ENCODE measurements at regions not wholly inside any gene's neighbourhood (a gene's known extent, or its start where the extent isn't known, plus 50 kb on each side); places are given as distances from the start of the nearest gene placed in this dataset.

DNA sequence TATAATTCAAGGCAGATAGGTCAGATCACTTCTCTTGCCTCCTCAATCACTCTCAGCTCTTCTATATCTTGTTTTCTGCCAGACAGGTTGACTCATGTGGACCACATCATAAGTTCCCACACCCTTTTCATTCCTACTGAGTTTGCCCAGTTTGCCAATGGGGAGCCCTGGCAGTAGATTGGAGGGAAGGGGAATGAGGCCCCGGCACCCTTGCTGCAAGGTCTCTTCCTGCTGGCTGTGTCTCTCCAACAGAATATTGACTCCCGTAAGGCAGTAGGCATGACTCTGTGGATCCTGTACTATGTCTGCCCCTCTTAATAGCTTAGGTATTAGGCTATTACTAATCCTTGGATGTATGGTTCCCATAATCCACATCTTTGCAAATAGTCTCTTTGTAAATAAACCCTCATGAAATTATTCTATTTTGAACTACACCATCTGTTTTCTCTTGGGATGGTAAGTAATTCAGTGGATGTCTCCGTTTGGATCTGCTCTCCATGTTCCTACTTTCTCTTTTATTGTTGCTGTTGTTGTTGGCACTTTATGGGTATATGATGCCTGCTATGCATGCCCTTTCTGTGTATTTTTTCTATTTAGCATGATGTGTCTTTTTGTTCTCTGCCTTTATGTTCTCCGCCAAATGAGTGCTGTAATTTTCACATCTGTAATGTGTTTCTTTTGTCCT, 65.5 kb upstream of the DCBLD2 start:
- in situ Hi-C loops (cut with HindIII; ENCODE audit: low sequenced_read_pairs): no loop called here
- DNase-seq (ENCODE audit: low spot score): no peak

DNA sequence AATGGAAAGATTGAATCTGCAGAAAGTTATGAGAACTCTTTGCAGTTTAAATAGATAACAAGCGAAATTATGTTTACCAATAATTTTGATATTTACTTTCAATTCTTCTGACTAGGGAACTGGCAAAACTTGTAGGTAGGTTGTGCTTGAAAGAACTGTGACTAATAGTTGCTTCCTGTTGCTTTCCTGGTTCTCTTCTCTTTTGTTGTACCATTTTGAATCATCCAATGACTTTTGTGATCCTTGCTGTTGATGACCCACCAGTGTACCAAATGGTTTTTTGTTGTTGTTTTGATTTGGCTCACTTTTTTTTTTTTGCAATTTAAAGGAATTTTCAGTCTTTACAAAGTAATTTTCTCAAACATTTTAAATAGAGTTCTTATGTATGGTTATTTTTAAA, 64.9 kb upstream of the DCBLD2 start:
- in situ Hi-C loops (cut with HindIII; ENCODE audit: low sequenced_read_pairs): no loop called here

DNA sequence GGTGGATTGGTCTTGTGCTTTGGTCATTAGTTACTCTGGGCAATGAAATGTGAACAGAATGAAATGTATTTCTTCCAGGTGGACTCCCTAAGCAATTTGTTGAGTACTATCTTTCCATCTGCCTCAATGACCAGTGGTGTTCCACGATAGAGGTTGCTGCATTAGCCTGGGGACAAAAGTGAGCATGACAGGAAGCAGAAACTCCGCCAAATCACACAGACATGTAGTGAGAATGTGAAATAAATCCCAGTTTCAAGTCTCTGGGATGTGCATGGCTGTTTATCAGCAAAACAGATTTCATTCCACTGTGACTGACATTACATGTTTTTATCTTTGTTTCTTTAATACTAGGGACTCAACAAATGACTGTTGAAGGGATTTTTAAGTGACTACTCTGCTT, 63.3 kb upstream of the DCBLD2 start:
- in situ Hi-C loops (cut with HindIII; ENCODE audit: low sequenced_read_pairs): no loop called here
- no peak for DNase-seq (ENCODE audit: low spot score)

More for the DNA sequence above, 64.9 kb upstream of the DCBLD2 start:
- DNase-seq (ENCODE audit: low spot score): no peak

DNA sequence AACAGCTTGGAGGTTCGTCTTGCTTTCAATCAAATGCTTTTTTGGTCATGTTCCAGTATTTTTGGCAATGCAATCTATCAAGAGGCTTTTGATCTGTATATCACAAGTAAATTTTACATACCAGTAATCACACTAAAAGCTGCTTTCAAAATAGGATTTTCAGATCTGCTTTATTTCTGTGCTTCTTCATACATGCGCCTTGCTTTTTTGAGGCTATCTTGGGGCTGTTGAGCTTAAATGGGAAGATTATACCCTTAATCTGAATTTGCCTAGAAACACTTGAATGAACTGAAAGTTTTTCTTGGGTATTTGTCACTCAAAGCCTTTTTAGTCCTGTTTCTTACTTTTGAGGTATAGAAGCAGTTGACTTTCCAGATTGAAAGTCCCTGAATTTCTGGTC, 62.1 kb upstream of the DCBLD2 start:
- no peak for DNase-seq (ENCODE audit: low spot score)
- in situ Hi-C loops (cut with HindIII; ENCODE audit: low sequenced_read_pairs): no loop called here

DNA sequence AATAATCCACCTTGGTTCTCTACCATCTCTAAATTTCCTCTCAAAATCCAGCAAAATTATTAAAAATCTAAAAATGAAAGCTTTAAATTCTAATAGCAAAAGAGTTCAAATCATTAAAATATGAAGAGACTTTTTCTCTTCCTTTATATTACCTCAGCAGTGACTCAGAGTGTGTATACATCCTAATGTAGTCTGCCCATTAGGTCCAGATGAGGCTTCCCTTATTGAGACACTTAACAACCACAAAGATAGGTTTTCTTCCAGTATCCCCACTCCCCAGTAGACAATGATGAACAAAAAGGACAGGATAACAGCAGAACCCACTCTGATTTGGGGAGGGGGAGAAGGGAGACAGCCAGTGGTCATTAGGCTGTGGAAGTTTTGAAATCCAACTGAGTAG, 61.5 kb upstream of the DCBLD2 start:
- DNase-seq (ENCODE audit: low spot score): no peak
- in situ Hi-C loops (cut with HindIII; ENCODE audit: low sequenced_read_pairs): no loop called here

DNA sequence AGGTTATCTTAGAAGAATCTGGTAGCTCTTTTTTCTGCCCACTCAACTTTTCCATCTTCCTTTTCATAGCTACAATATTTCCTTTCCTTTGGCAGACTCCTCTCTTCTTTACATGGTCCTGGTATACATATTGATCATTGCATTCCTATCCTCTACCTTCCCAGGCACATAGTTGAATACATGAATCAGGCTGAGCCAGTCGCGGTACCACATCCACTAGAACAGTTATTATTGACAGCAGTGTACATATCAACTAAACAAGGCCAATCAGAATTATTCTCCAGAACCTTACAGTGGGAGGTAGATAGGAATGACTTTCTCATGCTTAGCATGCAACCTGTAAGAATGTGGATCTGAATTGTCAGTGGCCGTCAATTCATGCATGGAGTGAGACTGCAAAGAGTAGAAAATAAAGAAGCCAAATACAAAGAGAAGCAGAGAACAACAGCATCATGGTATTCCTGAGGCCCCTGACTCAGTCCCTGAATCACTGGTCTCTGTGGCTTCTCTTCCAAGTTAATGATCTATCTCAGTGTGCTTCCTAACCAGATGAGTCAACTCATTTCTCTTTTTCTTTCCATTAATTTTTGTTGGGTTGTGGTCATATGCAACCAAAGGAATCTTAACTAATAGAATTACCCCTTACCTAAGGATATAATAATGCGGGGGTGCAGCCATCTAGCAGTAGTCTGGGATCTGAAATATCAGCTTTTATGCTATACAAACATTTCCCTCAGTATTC, 60.9 kb upstream of the DCBLD2 start:
- DNase-seq (ENCODE audit: low spot score): no peak
- in situ Hi-C loops (cut with HindIII; ENCODE audit: low sequenced_read_pairs): no loop called here

DNA sequence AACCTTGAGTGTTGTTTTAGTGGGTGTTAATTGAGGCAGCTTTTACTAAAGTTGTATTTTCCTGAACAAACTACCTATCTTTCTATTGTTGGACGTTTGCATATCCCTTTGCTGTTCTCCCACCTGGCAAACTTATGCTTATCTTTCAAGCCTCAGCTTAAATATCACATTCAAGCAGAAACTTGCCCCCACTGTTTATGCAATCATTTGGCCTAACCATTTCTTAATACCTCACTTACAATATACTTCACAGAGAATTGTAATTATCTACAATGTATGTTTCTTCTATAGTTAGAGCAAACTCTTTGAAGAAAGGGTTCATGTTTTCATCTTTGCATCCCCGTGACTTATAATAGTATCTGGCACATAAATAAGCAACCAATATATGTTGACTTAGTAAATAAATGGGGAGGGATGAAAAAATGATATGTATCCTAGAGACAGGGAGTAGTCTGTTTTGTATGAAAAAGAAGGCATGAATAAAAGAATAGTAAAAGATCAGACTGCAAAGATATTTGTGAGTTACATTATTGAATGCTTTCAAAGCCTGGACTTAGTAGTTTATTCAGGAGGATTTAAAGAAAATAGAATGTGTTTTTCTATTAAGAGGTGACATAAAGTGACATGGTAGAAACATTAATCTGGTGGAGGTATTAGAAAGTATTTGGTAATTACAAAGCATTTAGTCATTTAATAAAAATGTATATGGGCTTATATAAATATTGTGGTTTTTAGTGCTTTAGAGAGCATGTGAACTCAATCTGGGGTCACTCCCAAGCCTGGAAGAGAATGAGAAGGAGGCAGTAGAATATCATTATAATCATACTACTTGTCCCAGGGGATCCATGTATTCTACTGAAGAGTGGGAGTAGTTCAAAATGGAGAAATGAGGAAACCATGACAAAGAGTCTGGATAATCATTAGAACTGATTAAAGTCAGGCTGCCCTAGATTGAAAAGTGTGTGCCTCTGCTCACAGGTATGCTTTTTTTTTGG, 60.0 kb upstream of the DCBLD2 start:
- in situ Hi-C loops (cut with HindIII; ENCODE audit: low sequenced_read_pairs): no loop called here
- no peak for DNase-seq (ENCODE audit: low spot score)

DNA sequence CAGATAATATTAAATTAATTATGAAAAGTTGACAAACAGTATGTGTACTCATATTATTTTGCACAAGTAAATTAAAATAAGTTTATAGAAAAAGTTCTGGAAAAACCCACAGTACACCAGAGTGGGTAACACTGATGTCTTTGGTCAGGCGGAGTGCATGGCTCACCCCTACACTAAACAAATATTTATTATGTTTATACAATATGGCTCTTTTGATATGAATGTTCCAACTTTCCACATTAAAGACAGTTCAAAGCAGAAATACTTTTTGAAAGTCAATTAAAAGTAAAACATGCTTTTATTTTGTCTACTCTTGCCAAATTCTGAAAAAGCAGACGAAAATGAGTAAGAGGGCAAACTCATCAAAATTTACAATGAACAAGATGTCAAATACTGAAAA, 56.2 kb upstream of the DCBLD2 start:
- in situ Hi-C loops (cut with HindIII; ENCODE audit: low sequenced_read_pairs): no loop called here
- no peak for DNase-seq (ENCODE audit: low spot score)

DNA sequence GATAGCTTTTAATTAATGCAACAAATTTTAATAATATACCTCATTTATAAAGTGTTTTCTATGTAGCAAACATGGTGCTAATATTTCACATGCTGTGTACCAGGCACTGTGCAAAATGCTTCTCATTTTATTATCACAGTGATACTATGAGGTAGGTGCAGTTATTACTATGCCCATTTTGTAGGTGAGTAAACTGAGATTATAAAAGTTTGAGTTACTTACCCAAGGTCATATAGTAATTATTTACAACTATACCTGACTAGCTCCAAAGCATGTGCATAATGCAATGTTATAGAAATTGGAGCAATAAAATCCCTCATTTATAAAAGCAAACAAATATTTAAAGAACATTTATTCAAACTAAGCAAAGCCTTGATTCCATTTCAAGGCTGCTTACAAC, 54.5 kb upstream of the DCBLD2 start:
- in situ Hi-C loops (cut with HindIII; ENCODE audit: low sequenced_read_pairs): no loop called here
- no peak for DNase-seq (ENCODE audit: low spot score)

DNA sequence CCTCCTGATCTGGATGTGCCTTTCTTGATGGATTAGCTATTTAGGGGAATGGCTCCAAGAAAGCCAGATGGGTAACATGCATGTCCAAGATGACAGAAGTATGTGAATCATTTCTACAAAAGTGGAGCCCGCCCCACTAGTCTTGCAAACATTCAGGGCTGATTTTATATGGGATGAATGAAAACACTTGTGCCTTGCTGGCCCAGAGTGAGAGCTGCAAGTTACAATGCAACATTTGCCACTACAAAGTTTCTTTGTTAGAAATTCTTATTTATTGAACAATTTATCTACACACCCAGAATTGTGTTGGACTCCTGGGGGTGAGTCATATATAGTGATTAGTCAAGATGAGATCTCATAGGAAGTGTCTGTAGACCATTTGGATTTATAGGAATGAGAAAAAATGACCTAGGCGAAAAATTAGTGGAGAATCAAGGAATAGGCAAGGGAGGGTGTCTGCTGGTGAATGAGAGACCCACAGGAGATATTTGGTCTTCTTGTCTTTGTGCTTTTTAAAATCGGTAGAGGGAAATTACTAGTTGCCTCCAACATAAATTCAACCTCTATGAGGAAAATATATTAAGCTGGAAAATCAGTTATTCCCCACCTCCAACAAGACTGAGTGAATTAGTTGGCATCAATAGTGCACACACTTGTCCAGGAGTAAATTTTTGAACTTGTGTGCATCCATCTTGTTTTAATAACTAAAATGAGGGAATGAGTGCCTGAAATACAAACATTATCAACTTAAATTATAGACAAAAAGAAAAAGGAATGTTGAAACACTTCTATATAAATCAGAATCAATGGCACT, 53.5 kb upstream of the DCBLD2 start:
- no peak for DNase-seq (ENCODE audit: low spot score)
- in situ Hi-C loops (cut with HindIII; ENCODE audit: low sequenced_read_pairs): no loop called here

DNA sequence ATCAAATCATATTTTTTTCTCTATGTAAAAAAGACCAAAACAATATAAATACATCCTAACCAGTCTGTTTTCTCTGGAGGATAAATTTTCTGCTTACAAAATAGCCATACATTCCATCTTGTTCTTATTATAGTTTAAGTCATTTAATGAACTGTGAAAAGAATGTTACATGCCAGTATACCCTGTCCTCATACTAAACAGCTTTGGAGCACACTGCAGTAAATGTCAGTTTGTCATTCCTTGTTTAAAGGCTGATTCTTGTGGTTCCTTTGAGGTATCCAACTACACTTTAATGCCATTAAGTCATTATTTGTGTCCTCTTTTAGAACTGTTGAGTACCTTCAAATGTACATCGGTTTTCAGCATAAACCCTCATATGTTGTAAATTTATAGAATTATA, 52.7 kb upstream of the DCBLD2 start:
- no peak for DNase-seq (ENCODE audit: low spot score)
- in situ Hi-C loops (cut with HindIII; ENCODE audit: low sequenced_read_pairs): no loop called here

DNA sequence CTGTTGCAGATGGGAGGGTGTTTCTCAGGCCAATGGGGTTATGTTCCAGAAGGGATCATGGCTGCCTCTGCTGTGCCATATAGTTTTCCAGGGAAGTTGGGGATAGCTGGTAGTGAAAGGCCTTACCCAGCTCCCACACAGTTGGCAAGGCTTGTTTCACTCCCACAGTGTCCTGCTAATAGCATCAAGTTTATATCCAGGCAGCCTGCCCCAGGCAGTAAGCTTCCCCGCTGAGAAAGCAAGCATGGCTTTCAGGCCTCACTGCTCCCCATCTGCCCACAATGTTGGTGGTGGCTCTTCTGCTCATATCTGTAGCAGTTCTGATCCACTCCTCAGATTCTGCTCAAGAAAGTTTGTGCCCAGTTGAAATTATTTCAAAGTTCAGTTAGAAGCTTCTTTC, 50.9 kb upstream of the DCBLD2 start:
- DNase-seq (ENCODE audit: low spot score): no peak

More for the DNA sequence above, 50.9 kb upstream of the DCBLD2 start:
- in situ Hi-C loops (cut with HindIII; ENCODE audit: low sequenced_read_pairs): no loop called here

Measured in G401 (cell line).